Body of pancreas (tissue), 4 donors: ENCODE measurements at regions not wholly inside any gene's neighbourhood (a gene's known extent, or its start where the extent isn't known, plus 50 kb on each side); places are given as distances from the start of the nearest gene placed in this dataset.

ENCODE experiments used
- ATAC-seq: fragments of 150-250 bp; one replicate; pipeline ENCODE4 v1.9.1; 2016
- DNase-seq, 4 donors: peaks; one replicate each; pipeline ENCODE4 v3.0.0-alpha.2; 2019
- H3K27ac ChIP-seq, 4 donors: fragments of 200-600 bp; sonication (generic); 1 replicate in 3 of 4; 2 replicates in 1 of 4; pipeline versions ENCODE4 v1.5.1 to v1.6.1; 2016 to 2019; ENCODE audit warnings: mild to moderate bottlenecking in 1 of 4, mixed read lengths in 1 of 4, moderate library complexity in 1 of 4
- H3K27me3 ChIP-seq, 2 donors: fragments of 200-600 bp; sonication (generic); one replicate each; pipeline ENCODE4 v1.6.0; 2016; ENCODE audit warnings: mild to moderate bottlenecking in 1 of 2
- H3K36me3 ChIP-seq, 2 donors: fragments of 200-600 bp; sonication (generic); replicated peaks in 1 of 2; 2 replicates each; pipeline ENCODE4 v1.5.1; 2016; ENCODE audit warnings: low read depth in 2 of 2; ENCODE audit not compliant: insufficient read depth in 1 of 2
- H3K4me1 ChIP-seq: fragments of 200-600 bp; sonication (generic); one replicate; pipeline ENCODE4 v1.6.0; 2016
- H3K4me3 ChIP-seq, 2 donors: fragments of 200-600 bp; sonication (generic); 1 replicate in 1 of 2; 2 replicates in 1 of 2; pipeline ENCODE4 v1.5.1; 2016 to 2019
- H3K9me3 ChIP-seq, 3 donors: fragments of 200-600 bp; sonication (generic); 1 replicate in 2 of 3; 2 replicates in 1 of 3; pipeline ENCODE4 v1.5.1; 2016
- POLR2A ChIP-seq, 3 donors: fragments of 450-650 bp; IDR thresholded peaks; one replicate each; pipeline ENCODE4 v1.6.1; 2016; ENCODE audit warnings: antibody characterized with exemption in 3 of 3, mild to moderate bottlenecking in 2 of 3
- WGBS, 2 donors: methylation state at CpG; one replicate each; pipeline ENCODE4 v1.1.5; 2017; 5-methylcytosine and 5-hydroxymethylcytosine counted together
- intact Hi-C: fragments of 100-400 bp; cut with DNase I; formaldehyde crosslinking; loops from one replicate; pipeline ENCODE4 v1.15.1; 2023
- TF ChIP-seq, protein P1 (sequence below), 7 experiments: fragments of 450-650 bp in 4 of 7; fragments of 200-600 bp in 3 of 7; sonication (generic) in 3 of 7; IDR thresholded peaks; one replicate each; pipeline ENCODE4 v1.5.1; 2016 to 2019; ENCODE audit warnings: antibody characterized with exemption in 7 of 7

DNA sequence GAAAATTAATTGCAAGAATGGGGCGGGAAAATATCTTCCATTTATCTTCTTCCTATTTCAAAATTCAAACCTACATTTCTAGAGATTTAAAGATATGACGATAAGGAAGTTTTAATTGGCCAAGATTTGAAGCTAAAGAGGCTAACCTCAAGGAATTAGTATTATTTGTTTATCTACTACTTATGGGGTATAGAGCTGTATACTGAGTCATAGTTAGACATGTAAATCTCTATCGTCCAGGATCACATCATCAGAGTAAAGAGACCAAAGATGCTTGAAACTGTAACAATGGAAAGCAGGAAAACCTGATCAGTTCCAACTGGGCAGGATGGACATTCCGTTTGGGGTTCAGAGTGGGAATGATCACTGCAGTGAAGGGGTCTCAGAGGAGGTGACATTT is 95.2 kb upstream of the KLF7 start:
- Histone ChIP-seq H3K27ac (no peak overlapping the region), H3K4me1 (no peaks in the 10 kb centered on the region), H3K36me3 (no peaks in the 10 kb centered on the region), H3K27me3 (no peaks in the 10 kb centered on the region), H3K9me3 (no peaks in the 10 kb centered on the region), H3K4me3 (no peak overlapping the region)
- WGBS, 2 donors: 68 to 76% methylated on average over 4 of the region's 4 CpGs
- ATAC-seq: no peak
- no peak for DNase-seq
- TF ChIP-seq, protein P1, sequence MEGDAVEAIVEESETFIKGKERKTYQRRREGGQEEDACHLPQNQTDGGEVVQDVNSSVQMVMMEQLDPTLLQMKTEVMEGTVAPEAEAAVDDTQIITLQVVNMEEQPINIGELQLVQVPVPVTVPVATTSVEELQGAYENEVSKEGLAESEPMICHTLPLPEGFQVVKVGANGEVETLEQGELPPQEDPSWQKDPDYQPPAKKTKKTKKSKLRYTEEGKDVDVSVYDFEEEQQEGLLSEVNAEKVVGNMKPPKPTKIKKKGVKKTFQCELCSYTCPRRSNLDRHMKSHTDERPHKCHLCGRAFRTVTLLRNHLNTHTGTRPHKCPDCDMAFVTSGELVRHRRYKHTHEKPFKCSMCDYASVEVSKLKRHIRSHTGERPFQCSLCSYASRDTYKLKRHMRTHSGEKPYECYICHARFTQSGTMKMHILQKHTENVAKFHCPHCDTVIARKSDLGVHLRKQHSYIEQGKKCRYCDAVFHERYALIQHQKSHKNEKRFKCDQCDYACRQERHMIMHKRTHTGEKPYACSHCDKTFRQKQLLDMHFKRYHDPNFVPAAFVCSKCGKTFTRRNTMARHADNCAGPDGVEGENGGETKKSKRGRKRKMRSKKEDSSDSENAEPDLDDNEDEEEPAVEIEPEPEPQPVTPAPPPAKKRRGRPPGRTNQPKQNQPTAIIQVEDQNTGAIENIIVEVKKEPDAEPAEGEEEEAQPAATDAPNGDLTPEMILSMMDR (IDR thresholded peaks at IDR 0.05): no peak
- TF ChIP-seq POLR2A (IDR thresholded peaks at IDR 0.05): no peak
- intact Hi-C loops: no loop called here

DNA sequence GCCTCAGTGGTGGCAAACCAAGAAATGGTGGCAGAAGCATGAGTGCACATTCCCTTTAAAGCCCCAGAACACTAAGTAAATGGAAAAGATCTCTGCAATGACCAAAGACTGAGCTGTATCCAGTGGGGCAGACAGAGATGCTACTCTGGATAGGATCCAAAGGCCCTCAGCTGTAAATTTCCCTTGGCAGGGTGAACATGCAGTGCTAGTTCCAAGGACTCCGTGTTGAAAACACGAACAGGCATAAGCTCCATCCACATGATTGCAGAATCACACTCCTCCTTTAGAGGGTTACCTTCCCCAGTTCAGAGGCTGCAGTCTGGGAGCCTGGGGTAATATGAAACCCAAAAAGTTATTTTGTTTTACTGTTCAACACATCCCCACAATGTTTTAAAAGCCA is 98.6 kb upstream of the KLF7 start:
- Histone ChIP-seq H3K27me3 (no peaks in the 10 kb centered on the region), H3K36me3 (no peaks in the 10 kb centered on the region), H3K9me3 (no peaks in the 10 kb centered on the region), H3K4me3 (no peak overlapping the region), H3K27ac (no peak overlapping the region), H3K4me1 (no peaks in the 10 kb centered on the region)
- no peak for TF ChIP-seq POLR2A (IDR thresholded peaks at IDR 0.05)
- TF ChIP-seq, protein P1 (IDR thresholded peaks at IDR 0.05): no peak
- ATAC-seq (no peak), DNase-seq (no peak)
- WGBS, 2 donors: 70 to 77% methylated on average over 2 of the region's 2 CpGs
- intact Hi-C loops: no loop called here

DNA sequence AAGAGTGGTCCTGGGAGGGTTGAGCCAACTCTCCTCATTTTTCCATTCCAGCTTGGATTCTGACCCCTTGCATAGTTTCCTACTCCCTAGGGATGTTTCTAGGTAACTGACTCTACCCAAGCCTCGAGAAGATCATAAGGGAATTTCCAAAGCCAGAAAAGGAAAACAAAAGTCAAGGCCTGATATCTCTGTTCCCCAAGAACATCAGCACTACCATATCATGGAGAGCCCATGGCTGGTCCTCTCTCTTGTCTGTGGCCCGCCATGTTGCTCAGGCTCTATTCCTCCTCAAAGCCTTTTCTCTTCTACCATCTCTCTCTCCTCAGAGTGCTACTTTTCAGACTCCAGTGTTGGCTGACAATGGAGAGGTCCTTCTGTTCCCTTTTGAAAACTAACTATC is 99.6 kb upstream of the KLF7 start:
- Histone ChIP-seq H3K27me3 (no peaks in the 10 kb centered on the region), H3K36me3 (no peaks in the 10 kb centered on the region), H3K4me3 (no peak overlapping the region), H3K27ac (no peak overlapping the region), H3K9me3 (no peaks in the 10 kb centered on the region), H3K4me1 (no peaks in the 10 kb centered on the region)
- intact Hi-C loops: no loop called here
- no peak for DNase-seq
- WGBS, 2 donors: 54 to 61% methylated on average over 2 of the region's 2 CpGs
- no peak for ATAC-seq
- TF ChIP-seq POLR2A (IDR thresholded peaks at IDR 0.05): no peak
- TF ChIP-seq, protein P1 (IDR thresholded peaks at IDR 0.05): no peak

DNA sequence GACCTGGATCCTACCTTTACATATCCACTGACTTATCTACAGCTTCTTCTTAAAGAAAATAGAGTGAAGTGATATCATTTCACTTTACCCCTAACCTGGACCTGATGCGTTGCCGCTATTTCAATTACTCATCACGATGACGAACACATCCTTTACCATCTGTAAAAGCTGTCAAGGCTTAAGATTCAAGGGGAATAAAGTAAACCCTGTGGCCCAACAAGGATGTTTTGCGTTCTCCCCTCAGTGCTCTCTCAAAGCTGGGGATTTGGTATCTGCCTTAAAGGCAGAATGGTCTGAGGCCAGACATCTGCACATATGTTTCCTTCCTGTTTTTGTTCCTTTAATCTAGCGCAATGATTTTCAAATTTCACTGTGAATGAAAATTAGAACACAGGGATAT is 100.1 kb upstream of the KLF7 start:
- Histone ChIP-seq H3K27me3 (no peaks in the 10 kb centered on the region), H3K4me3 (no peak overlapping the region), H3K4me1 (no peaks in the 10 kb centered on the region), H3K9me3 (no peaks in the 10 kb centered on the region), H3K36me3 (no peaks in the 10 kb centered on the region), H3K27ac (no peak overlapping the region)
- WGBS, 2 donors: 68 to 80% methylated on average over 6 of the region's 6 CpGs
- no peak for TF ChIP-seq POLR2A (IDR thresholded peaks at IDR 0.05)
- TF ChIP-seq, protein P1 (IDR thresholded peaks at IDR 0.05): no peak
- DNase-seq (no peak), ATAC-seq (no peak)
- intact Hi-C loops: no loop called here

DNA sequence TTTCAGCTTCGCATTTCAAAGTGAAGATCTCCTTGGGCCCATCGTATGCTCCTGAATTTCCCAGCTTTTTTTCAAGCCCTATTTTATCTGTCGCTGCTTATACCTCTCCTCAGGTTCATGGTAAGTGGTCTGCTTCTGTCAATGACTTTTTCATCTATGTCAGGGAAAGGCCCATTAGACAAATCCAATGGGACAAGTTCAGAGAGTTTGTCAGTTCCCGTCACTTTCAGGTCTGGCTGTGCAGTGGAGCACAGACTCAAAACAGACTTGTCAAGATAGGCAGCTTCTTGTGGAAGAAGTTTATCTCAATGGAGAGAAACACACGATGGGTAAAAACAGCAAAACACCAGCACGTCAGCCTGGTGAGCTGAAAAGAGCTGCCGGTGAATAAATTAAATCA is 100.9 kb upstream of the KLF7 start:
- Histone ChIP-seq H3K27me3 (no peaks in the 10 kb centered on the region), H3K27ac (no peak overlapping the region), H3K9me3 (no peaks in the 10 kb centered on the region), H3K4me1 (no peaks in the 10 kb centered on the region), H3K36me3 (no peaks in the 10 kb centered on the region), H3K4me3 (no peak overlapping the region)
- no peak for TF ChIP-seq POLR2A (IDR thresholded peaks at IDR 0.05)
- TF ChIP-seq, protein P1 (IDR thresholded peaks at IDR 0.05): no peak
- ATAC-seq (no peak), DNase-seq (no peak)
- WGBS, 2 donors: 75 to 79% methylated on average over 7 of the region's 7 CpGs
- intact Hi-C loops: no loop called here
